Spleen (tissue), 11 donors: ENCODE measurements at regions not wholly inside any gene's neighbourhood (a gene's known extent, or its start where the extent isn't known, plus 50 kb on each side); places are given as distances from the start of the nearest gene placed in this dataset.

Experiments used
- DNase-seq: peaks from one replicate; pipeline ENCODE4 v3.0.0-alpha.2; 2020
- H3K27ac ChIP-seq, 8 donors: fragments of 200-600 bp; sonication (generic) in 7 of 8; 1 replicate in 4 of 8; 2 replicates in 4 of 8; pipeline versions ENCODE4 v1.5.0 to v1.8.0; 2016 to 2021; ENCODE audit warnings: inconsistent platforms in 4 of 8, mild to moderate bottlenecking in 4 of 8, moderate library complexity in 1 of 8
- H3K27me3 ChIP-seq, 7 donors: fragments of 200-600 bp; sonication (generic) in 6 of 7; replicated peaks in 1 of 7; 1 replicate in 4 of 7; 2 replicates in 3 of 7; pipeline versions ENCODE4 v1.5.0 to v1.8.0; 2016 to 2021; ENCODE audit warnings: inconsistent platforms in 3 of 7, mild to moderate bottlenecking in 1 of 7
- H3K36me3 ChIP-seq, 6 donors: fragments of 200-600 bp; sonication (generic) in 5 of 6; 1 replicate in 4 of 6; 2 replicates in 2 of 6; pipeline versions ENCODE4 v1.5.0 to v1.8.0; 2016 to 2021; ENCODE audit warnings: inconsistent platforms in 2 of 6
- H3K4me1 ChIP-seq, 6 donors: fragments of 200-600 bp; sonication (generic) in 5 of 6; 1 replicate in 3 of 6; 2 replicates in 3 of 6; pipeline versions ENCODE4 v1.5.0 to v1.8.0; 2016 to 2021; ENCODE audit warnings: inconsistent platforms in 3 of 6
- H3K4me3 ChIP-seq, 8 donors: fragments of 200-600 bp; sonication (generic) in 7 of 8; 1 replicate in 4 of 8; 2 replicates in 4 of 8; pipeline versions ENCODE4 v1.5.0 to v1.8.0; 2016 to 2021; ENCODE audit warnings: inconsistent platforms in 4 of 8, mild to moderate bottlenecking in 4 of 8, moderate library complexity in 2 of 8
- H3K9me3 ChIP-seq, 8 donors: fragments of 200-600 bp; sonication (generic) in 7 of 8; 1 replicate in 4 of 8; 2 replicates in 4 of 8; pipeline versions ENCODE4 v1.5.0 to v1.8.0; 2016 to 2021; ENCODE audit warnings: inconsistent platforms in 4 of 8
- POLR2A ChIP-seq, 3 donors: fragments of 450-650 bp; IDR thresholded peaks; one replicate each; pipeline ENCODE4 v1.5.1; 2017; ENCODE audit warnings: antibody characterized with exemption in 3 of 3, mild to moderate bottlenecking in 1 of 3
- POLR2AphosphoS5 ChIP-seq, 3 donors: sonication (generic); formaldehyde crosslinking; IDR thresholded peaks; one replicate each; pipeline ENCODE4 v1.5.1; 2017; ENCODE audit warnings: antibody characterized with exemption in 3 of 3
- WGBS, 5 donors: extraction: QIAGEN DNeasy Blood & Tissue Kit in 3 of 5; methylation state at CpG; one replicate each; pipeline versions ENCODE4 v1.1.5 to v1.1.7; 2013 to 2018; 5-methylcytosine and 5-hydroxymethylcytosine counted together
- intact Hi-C: fragments of 100-400 bp; cut with DNase I; formaldehyde crosslinking; loops from one replicate; pipeline ENCODE4 v1.15.0; 2023; ENCODE audit warnings: low total_unique reads
- TF ChIP-seq, protein P1 (sequence below), 11 experiments: fragments of 200-600 bp in 7 of 11; fragments of 450-650 bp in 4 of 11; sonication (generic) in 4 of 11; IDR thresholded peaks in 8 of 11; conservative IDR thresholded peaks in 3 of 11; 1 replicate in 7 of 11; 2 replicates in 4 of 11; pipeline versions ENCODE4 v1.4.0 to v1.8.0; 2016 to 2021; ENCODE audit warnings: antibody characterized with exemption in 11 of 11, inconsistent platforms in 4 of 11, mild to moderate bottlenecking in 1 of 11
- donor health status: healthy with polysubstance abuse.
- donor health status: DM: no; HTN: no; CAD: no; lungs with moderate emphysema.
- donor health status: DM: no; HTN: no; CAD: no.
- donor health status: Bipolar disorder and iron deficiency.
- donor health status: healthy.
- donor health status: DM: no; HTN: no; CAD: no.
- donor health status: DM: yes; HTN: yes; CAD: no.

GRCh38 chr6:40770794-40771193, 183.6 kb upstream of the LRFN2 start:
- H3K27me3 ChIP-seq = peaks cover 0 to 10% (median 0%) of the 10 kb centered on the region in 7 donors
- H3K36me3 ChIP-seq = no peaks in the 10 kb centered on the region
- intact Hi-C loops = no loop called here
- no peak for DNase-seq
- no peak for TF ChIP-seq POLR2A (IDR thresholded peaks at IDR 0.05)
- TF ChIP-seq POLR2AphosphoS5 (IDR thresholded peaks at IDR 0.05) = no peak
- peaks cover 0 to 12% (median 7%) of the 10 kb centered on the region in 8 donors for H3K9me3 ChIP-seq
- H3K27ac ChIP-seq = no peak overlapping the region
- H3K4me1 ChIP-seq = no peaks in the 10 kb centered on the region
- H3K4me3 ChIP-seq = no peak overlapping the region

- H3K36me3 ChIP-seq = no peaks in the 10 kb centered on the region
- 80 to 91% (median 88%) methylated on average over 1 of the region's 1 CpG for WGBS, 5 donors
- H3K27ac ChIP-seq = no peak overlapping the region
- H3K4me3 ChIP-seq = no peak overlapping the region
- H3K4me1 ChIP-seq = no peaks in the 10 kb centered on the region
- peaks cover 0 to 5% (median 0%) of the 10 kb centered on the region in 7 donors for H3K27me3 ChIP-seq
- H3K9me3 ChIP-seq = no peaks in the 10 kb centered on the region
- TF ChIP-seq POLR2AphosphoS5 (IDR thresholded peaks at IDR 0.05) (no peak), POLR2A (IDR thresholded peaks at IDR 0.05) (no peak)
- TF ChIP-seq, protein P1, sequence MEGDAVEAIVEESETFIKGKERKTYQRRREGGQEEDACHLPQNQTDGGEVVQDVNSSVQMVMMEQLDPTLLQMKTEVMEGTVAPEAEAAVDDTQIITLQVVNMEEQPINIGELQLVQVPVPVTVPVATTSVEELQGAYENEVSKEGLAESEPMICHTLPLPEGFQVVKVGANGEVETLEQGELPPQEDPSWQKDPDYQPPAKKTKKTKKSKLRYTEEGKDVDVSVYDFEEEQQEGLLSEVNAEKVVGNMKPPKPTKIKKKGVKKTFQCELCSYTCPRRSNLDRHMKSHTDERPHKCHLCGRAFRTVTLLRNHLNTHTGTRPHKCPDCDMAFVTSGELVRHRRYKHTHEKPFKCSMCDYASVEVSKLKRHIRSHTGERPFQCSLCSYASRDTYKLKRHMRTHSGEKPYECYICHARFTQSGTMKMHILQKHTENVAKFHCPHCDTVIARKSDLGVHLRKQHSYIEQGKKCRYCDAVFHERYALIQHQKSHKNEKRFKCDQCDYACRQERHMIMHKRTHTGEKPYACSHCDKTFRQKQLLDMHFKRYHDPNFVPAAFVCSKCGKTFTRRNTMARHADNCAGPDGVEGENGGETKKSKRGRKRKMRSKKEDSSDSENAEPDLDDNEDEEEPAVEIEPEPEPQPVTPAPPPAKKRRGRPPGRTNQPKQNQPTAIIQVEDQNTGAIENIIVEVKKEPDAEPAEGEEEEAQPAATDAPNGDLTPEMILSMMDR (IDR thresholded peaks at IDR 0.05 in 8 of 11, conservative IDR thresholded peaks at IDR 0.05 in 3 of 11) = no peak
- DNase-seq = no peak
- intact Hi-C loops = no loop called here
These were observed 177.6 kb upstream of the LRFN2 start for GRCh38 chr6:40764726-40765125.

- Histone ChIP-seq H3K4me1 (no peaks in the 10 kb centered on the region), H3K9me3 (no peaks in the 10 kb centered on the region), H3K27me3 (peaks cover 0 to 16% (median 0%) of the 10 kb centered on the region in 7 donors), H3K36me3 (no peaks in the 10 kb centered on the region), H3K27ac (no peak overlapping the region), H3K4me3 (no peak overlapping the region)
- 91 to 92% (median 91%) methylated on average over 5 of the region's 5 CpGs for WGBS, 5 donors
- no peak for DNase-seq
- TF ChIP-seq POLR2AphosphoS5 (IDR thresholded peaks at IDR 0.05) = no peak
- TF ChIP-seq, protein P1 (IDR thresholded peaks at IDR 0.05 in 8 of 11, conservative IDR thresholded peaks at IDR 0.05 in 3 of 11) = no peak
- TF ChIP-seq POLR2A (IDR thresholded peaks at IDR 0.05) = no peak
- intact Hi-C loops = no loop called here
These were observed 175.8 kb upstream of the LRFN2 start for GRCh38 chr6:40762981-40763380.

DNA sequence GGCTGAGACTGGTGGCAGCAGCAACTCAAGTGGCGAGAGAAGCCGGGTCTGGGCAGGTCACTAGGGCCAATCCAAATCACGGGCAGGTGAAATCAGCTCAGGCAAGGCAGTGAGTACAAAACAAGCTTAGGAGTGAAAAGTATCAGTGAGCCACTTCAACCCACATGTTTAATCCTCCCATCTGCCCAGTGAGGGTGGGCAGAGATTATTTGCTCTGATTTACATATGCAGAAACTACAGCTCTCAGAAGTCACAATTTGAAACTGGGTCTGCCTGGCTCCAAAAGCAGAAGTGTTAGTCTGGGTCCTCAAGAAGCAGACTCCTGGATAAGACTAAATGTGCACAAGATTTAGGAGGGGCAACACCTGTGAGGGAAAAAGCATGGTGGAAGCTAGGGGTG, 173.7 kb upstream of the LRFN2 start:
- H3K36me3 ChIP-seq = no peaks in the 10 kb centered on the region
- H3K27ac ChIP-seq = no peak overlapping the region
- TF ChIP-seq POLR2AphosphoS5 (IDR thresholded peaks at IDR 0.05) (no peak), POLR2A (IDR thresholded peaks at IDR 0.05) (no peak)
- TF ChIP-seq, protein P1 (IDR thresholded peaks at IDR 0.05 in 8 of 11, conservative IDR thresholded peaks at IDR 0.05 in 3 of 11) = no peak
- no peak overlapping the region for H3K4me3 ChIP-seq
- no peak for DNase-seq
- H3K9me3 ChIP-seq = no peaks in the 10 kb centered on the region
- peaks cover 0 to 3% (median 0%) of the 10 kb centered on the region in 6 donors for H3K4me1 ChIP-seq
- 92 to 100% (median 95%) methylated on average over 2 to 3 of the region's 3 CpGs for WGBS, 5 donors
- H3K27me3 ChIP-seq = peaks cover 0 to 33% (median 0%) of the 10 kb centered on the region in 7 donors
- intact Hi-C loops = no loop called here

- intact Hi-C loops = no loop called here
- no peak for DNase-seq
- TF ChIP-seq, protein P1 (IDR thresholded peaks at IDR 0.05 in 8 of 11, conservative IDR thresholded peaks at IDR 0.05 in 3 of 11) = no peak
- TF ChIP-seq POLR2AphosphoS5 (IDR thresholded peaks at IDR 0.05) (no peak), POLR2A (IDR thresholded peaks at IDR 0.05) (no peak)
- Histone ChIP-seq H3K27me3 (peaks cover 0 to 43% (median 4%) of the 10 kb centered on the region in 7 donors), H3K27ac (no peak overlapping the region), H3K9me3 (no peaks in the 10 kb centered on the region), H3K4me3 (no peak overlapping the region), H3K4me1 (peaks cover 0 to 13% (median 0%) of the 10 kb centered on the region in 6 donors), H3K36me3 (no peaks in the 10 kb centered on the region)
- WGBS, 5 donors = 79 to 90% (median 80%) methylated on average over 5 of the region's 5 CpGs
These were observed 172.7 kb upstream of the LRFN2 start for GRCh38 chr6:40759838-40760237.
